Neural cell (in vitro differentiated cells): ENCODE measurements at regions not wholly inside any gene's neighbourhood (a gene's known extent, or its start where the extent isn't known, plus 50 kb on each side); places are given as distances from the start of the nearest gene placed in this dataset.

Experiments used
- H2AFZ ChIP-seq: fragments of 200-600, 300-800 bp; sonication (generic), shearing (Covaris generic); 2 replicates; pipeline ENCODE4 v1.6.0; 2014; ENCODE audit warnings: low read depth, mild to moderate bottlenecking, antibody characterized with exemption, low read length, moderate library complexity
- H3F3A ChIP-seq: fragments of 200-600 bp; shearing (Covaris generic); 2 replicates; pipeline ENCODE4 v1.6.1; 2016; ENCODE audit warnings: mild to moderate bottlenecking, moderate library complexity, mixed read lengths, antibody characterized with exemption, low read length; ENCODE audit not compliant: insufficient read depth, poor library complexity, severe bottlenecking
- H3K27ac ChIP-seq: fragments of 200-600, 300-800 bp; sonication (generic), shearing (Covaris generic); 2 replicates; pipeline ENCODE4 v1.5.1; 2014; ENCODE audit warnings: mild to moderate bottlenecking, low read length, moderate library complexity
- H3K27me3 ChIP-seq: fragments of 300-800, 200-600 bp; sonication (generic), shearing (Covaris generic); 2 replicates; pipeline ENCODE4 v1.6.0; 2014; ENCODE audit warnings: mild to moderate bottlenecking, low read depth, low read length, moderate library complexity; ENCODE audit not compliant: insufficient read depth
- H3K36me3 ChIP-seq: fragments of 300-800, 200-600 bp; sonication (generic), shearing (Covaris generic); 2 replicates; pipeline ENCODE4 v1.5.1; 2014; ENCODE audit warnings: mild to moderate bottlenecking, antibody characterized with exemption, low read length, moderate library complexity; ENCODE audit not compliant: insufficient read depth
- H3K4me2 ChIP-seq: fragments of 300-800, 200-600 bp; sonication (generic), shearing (Covaris generic); 2 replicates; pipeline ENCODE4 v1.6.0; 2014; ENCODE audit warnings: mild to moderate bottlenecking, low read length
- H3K4me3 ChIP-seq: fragments of 300-800, 200-600 bp; sonication (generic), shearing (Covaris generic); 2 replicates; pipeline ENCODE4 v1.5.1; 2014; ENCODE audit warnings: mild to moderate bottlenecking, low read length, moderate library complexity
- H3K79me2 ChIP-seq: fragments of 200-600 bp; shearing (Covaris generic); replicated peaks from 2 replicates; pipeline ENCODE4 v1.6.0; 2014; ENCODE audit warnings: mild to moderate bottlenecking, low read length, moderate library complexity; ENCODE audit not compliant: insufficient read depth
- H3K9ac ChIP-seq: fragments of 300-800, 200-600 bp; sonication (generic), shearing (Covaris generic); 2 replicates; pipeline ENCODE4 v1.6.1; 2016; ENCODE audit warnings: mild to moderate bottlenecking, low read length, mixed read lengths
- H3K9me2 ChIP-seq: fragments of 200-600 bp; shearing (Covaris generic); 2 replicates; pipeline ENCODE4 v1.6.1; 2016; ENCODE audit warnings: mild to moderate bottlenecking, low read length, mixed read lengths; ENCODE audit not compliant: insufficient read depth
- H3K9me3 ChIP-seq: fragments of 200-600, 300-800 bp; sonication (generic), shearing (Covaris generic); 2 replicates; pipeline ENCODE4 v1.6.1; 2016; ENCODE audit warnings: mild to moderate bottlenecking, mixed run types, low read length, moderate library complexity, mixed read lengths
- H4K20me1 ChIP-seq: fragments of 200-600 bp; shearing (Covaris generic); 2 replicates; pipeline ENCODE4 v1.6.1; 2016; ENCODE audit warnings: mild to moderate bottlenecking, mixed run types; ENCODE audit not compliant: insufficient read depth
- EP300 ChIP-seq: fragments of 450-650 bp; conservative IDR thresholded peaks from 2 replicates; pipeline ENCODE4 v1.6.1; 2014; ENCODE audit warnings: antibody characterized with exemption, mild to moderate bottlenecking, moderate library complexity; ENCODE audit not compliant: poor library complexity, severe bottlenecking
- EZH2 ChIP-seq: fragments of 200-600, 300-800 bp; shearing (Covaris generic), sonication (generic); IDR thresholded peaks from 2 replicates; pipeline ENCODE4 v1.6.1; 2014; ENCODE audit warnings: antibody characterized with exemption, low read length, borderline replicate concordance, mild to moderate bottlenecking; ENCODE audit not compliant: insufficient read depth, poor library complexity, severe bottlenecking
- MXI1 ChIP-seq: fragments of 450-650 bp; conservative IDR thresholded peaks from 2 replicates; pipeline ENCODE4 v1.6.1; 2014; ENCODE audit warnings: antibody characterized with exemption, mild to moderate bottlenecking; ENCODE audit not compliant: poor library complexity, severe bottlenecking
- POLR2AphosphoS5 ChIP-seq: IDR thresholded peaks from 2 replicates; pipeline ENCODE4 v1.6.1; 2012
- RAD21 ChIP-seq: fragments of 450-650 bp; conservative IDR thresholded peaks from 2 replicates; pipeline ENCODE4 v1.6.1; 2014; ENCODE audit warnings: antibody characterized with exemption, mild to moderate bottlenecking, moderate library complexity
- SMC3 ChIP-seq: fragments of 450-650 bp; conservative IDR thresholded peaks from 2 replicates; pipeline ENCODE4 v1.6.1; 2014; ENCODE audit warnings: antibody characterized with exemption, mild to moderate bottlenecking, moderate library complexity; ENCODE audit not compliant: poor library complexity
- TAF1 ChIP-seq: IDR thresholded peaks from 2 replicates; pipeline ENCODE4 v1.6.1; 2012; ENCODE audit warnings: low read depth
- TF ChIP-seq, protein P1 (sequence below): fragments of 450-650 bp; IDR thresholded peaks from 2 replicates; pipeline ENCODE4 v1.5.1; 2014; ENCODE audit warnings: antibody characterized with exemption, mild to moderate bottlenecking, moderate library complexity; ENCODE audit not compliant: poor library complexity, severe bottlenecking
- TF ChIP-seq, protein P2 (sequence below): IDR thresholded peaks from 2 replicates; pipeline ENCODE4 v1.6.1; 2012; ENCODE audit warnings: borderline replicate concordance

DNA sequence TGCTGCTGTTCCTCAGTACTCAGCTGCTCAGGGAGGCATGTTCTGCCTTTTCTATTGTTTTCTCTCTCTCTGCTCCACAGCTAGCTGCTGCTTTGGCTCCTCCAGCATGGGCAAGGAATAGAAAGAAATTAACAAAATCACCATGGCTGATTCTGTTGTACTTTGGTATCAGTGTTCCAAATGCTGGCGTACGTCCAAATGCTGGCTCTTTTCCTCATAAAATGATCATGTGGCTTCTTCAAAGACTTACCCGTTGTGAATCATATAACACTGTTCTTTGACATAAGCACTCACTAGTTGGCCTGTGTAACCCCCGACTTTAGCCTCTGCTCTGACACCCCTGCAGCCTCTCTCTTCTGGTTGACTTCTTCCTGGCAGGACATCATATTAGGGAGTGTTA lies 547.6 kb downstream of the CPS1 start:
- Histone ChIP-seq H3K9ac (no peak overlapping the region), H3K27ac (no peak overlapping the region), H4K20me1 (no peaks in the 10 kb centered on the region), H3F3A (no peaks in the 10 kb centered on the region), H2AFZ (no peak overlapping the region), H3K36me3 (no peaks in the 10 kb centered on the region), H3K4me3 (no peak overlapping the region), H3K79me2 (no peaks in the 10 kb centered on the region), H3K9me3 (no peaks in the 10 kb centered on the region), H3K9me2 (no peaks in the 10 kb centered on the region), H3K4me2 (no peak overlapping the region), H3K27me3 (no peaks in the 10 kb centered on the region)
- TF ChIP-seq EZH2 (no peak), MXI1 (no peak), TAF1 (no peak), SMC3 (no peak), EP300 (no peak), RAD21 (no peak), POLR2AphosphoS5 (no peak)
- TF ChIP-seq, protein P1, sequence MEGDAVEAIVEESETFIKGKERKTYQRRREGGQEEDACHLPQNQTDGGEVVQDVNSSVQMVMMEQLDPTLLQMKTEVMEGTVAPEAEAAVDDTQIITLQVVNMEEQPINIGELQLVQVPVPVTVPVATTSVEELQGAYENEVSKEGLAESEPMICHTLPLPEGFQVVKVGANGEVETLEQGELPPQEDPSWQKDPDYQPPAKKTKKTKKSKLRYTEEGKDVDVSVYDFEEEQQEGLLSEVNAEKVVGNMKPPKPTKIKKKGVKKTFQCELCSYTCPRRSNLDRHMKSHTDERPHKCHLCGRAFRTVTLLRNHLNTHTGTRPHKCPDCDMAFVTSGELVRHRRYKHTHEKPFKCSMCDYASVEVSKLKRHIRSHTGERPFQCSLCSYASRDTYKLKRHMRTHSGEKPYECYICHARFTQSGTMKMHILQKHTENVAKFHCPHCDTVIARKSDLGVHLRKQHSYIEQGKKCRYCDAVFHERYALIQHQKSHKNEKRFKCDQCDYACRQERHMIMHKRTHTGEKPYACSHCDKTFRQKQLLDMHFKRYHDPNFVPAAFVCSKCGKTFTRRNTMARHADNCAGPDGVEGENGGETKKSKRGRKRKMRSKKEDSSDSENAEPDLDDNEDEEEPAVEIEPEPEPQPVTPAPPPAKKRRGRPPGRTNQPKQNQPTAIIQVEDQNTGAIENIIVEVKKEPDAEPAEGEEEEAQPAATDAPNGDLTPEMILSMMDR = no peak
- TF ChIP-seq, protein P2, sequence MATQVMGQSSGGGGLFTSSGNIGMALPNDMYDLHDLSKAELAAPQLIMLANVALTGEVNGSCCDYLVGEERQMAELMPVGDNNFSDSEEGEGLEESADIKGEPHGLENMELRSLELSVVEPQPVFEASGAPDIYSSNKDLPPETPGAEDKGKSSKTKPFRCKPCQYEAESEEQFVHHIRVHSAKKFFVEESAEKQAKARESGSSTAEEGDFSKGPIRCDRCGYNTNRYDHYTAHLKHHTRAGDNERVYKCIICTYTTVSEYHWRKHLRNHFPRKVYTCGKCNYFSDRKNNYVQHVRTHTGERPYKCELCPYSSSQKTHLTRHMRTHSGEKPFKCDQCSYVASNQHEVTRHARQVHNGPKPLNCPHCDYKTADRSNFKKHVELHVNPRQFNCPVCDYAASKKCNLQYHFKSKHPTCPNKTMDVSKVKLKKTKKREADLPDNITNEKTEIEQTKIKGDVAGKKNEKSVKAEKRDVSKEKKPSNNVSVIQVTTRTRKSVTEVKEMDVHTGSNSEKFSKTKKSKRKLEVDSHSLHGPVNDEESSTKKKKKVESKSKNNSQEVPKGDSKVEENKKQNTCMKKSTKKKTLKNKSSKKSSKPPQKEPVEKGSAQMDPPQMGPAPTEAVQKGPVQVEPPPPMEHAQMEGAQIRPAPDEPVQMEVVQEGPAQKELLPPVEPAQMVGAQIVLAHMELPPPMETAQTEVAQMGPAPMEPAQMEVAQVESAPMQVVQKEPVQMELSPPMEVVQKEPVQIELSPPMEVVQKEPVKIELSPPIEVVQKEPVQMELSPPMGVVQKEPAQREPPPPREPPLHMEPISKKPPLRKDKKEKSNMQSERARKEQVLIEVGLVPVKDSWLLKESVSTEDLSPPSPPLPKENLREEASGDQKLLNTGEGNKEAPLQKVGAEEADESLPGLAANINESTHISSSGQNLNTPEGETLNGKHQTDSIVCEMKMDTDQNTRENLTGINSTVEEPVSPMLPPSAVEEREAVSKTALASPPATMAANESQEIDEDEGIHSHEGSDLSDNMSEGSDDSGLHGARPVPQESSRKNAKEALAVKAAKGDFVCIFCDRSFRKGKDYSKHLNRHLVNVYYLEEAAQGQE = no peak

DNA sequence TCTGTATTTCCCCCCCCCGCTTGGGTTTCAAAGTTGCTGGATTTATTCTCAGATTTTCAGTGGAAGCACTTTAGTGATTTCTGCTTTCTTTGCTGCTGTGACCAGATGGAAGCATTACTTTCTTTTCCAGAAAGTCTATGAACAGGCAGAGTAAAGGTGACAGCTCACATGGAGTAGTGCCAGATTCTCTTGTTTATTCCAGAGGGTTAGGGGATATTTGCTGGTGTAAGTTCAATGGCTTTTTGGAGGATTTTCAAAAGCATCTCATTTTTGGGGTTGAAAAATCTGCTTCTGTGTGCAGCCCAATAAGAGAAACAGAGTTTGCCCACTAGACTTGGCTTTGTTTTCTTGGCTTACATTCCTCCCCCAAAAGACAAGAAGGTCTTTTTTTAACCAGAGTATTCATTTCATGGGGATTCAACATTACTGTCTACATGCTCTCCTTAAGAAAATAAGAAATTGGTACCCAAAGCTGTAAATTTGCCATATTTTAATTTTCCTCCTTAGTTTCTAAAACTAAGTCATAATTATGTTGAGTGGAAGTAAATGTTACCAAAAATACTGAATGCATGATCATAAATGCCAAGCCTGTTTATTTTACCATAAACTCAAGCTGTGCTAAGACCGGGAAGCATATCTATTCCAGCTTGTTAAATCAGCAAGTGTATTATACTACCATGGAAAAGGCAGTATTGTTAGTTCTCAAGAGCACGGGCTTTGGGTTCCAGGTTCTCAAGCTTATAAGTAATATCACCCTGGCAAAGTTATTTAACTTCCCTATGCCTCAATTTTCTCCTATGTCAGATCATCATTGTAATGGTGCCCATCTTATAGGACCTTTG lies 557.2 kb downstream of the CPS1 start:
- Histone ChIP-seq H3K27ac (no peak overlapping the region), H2AFZ (no peak overlapping the region)

More for the DNA sequence above, 557.2 kb downstream of the CPS1 start:
- no peaks in the 10 kb centered on the region for H3K9me3 ChIP-seq
- no peaks in the 10 kb centered on the region for H3K79me2 ChIP-seq
- H3K9me2 ChIP-seq = no peaks in the 10 kb centered on the region
- no peaks in the 10 kb centered on the region for H3K27me3 ChIP-seq
- no peak overlapping the region for H3K9ac ChIP-seq
- H3F3A ChIP-seq = no peaks in the 10 kb centered on the region
- H3K4me3 ChIP-seq = no peak overlapping the region
- H4K20me1 ChIP-seq = no peaks in the 10 kb centered on the region
- no peaks in the 10 kb centered on the region for H3K36me3 ChIP-seq
- no peak for TF ChIP-seq MXI1
- TF ChIP-seq, protein P1 = no peak
- TF ChIP-seq, protein P2 = no peak
- TF ChIP-seq EP300 = no peak
- TF ChIP-seq POLR2AphosphoS5 = no peak
- TF ChIP-seq TAF1 = no peak
- no peak for TF ChIP-seq EZH2
- no peak for TF ChIP-seq RAD21
- TF ChIP-seq SMC3 = no peak
- no peak overlapping the region for H3K4me2 ChIP-seq
